Stimulated activated naive CD8-positive, alpha-beta T cell treated with anti-CD3 and anti-CD28 coated beads, Interleukin-15, amount 100 ng/mL, for 72 hours (primary cell): ENCODE measurements at regions not wholly inside any gene's neighbourhood (a gene's known extent, or its start where the extent isn't known, plus 50 kb on each side); places are given as distances from the start of the nearest gene placed in this dataset.
A peak's percentile ranks its signal among the peaks of the same experiment; 100 is the strongest.

ENCODE experiments used
- ATAC-seq: fragments of 150-1000 bp; cut with Tn5 transposase; 2 replicates; pipeline ENCODE4 v1.10.0; 2021; ENCODE audit warnings: mild to moderate bottlenecking, moderate library complexity
- DNase-seq, 2 donors: peaks; one replicate each; pipeline ENCODE4 v3.0.0; 2021 to 2022
- H3K27ac Mint-ChIP-seq, 2 donors: one replicate each; pipeline ENCODE4 v1.8.0; 2022; ENCODE audit warnings: mild to moderate bottlenecking in 2 of 2, mixed read lengths in 2 of 2, moderate library complexity in 2 of 2
- H3K27me3 Mint-ChIP-seq: one replicate; pipeline ENCODE4 v1.8.0; 2022; ENCODE audit warnings: mixed read lengths
- H3K4me1 Mint-ChIP-seq: one replicate; pipeline ENCODE4 v1.8.0; 2022; ENCODE audit warnings: mild to moderate bottlenecking, mixed read lengths
- H3K4me3 Mint-ChIP-seq, 2 donors: one replicate each; pipeline ENCODE4 v1.8.0; 2022; ENCODE audit warnings: mild to moderate bottlenecking in 2 of 2, mixed read lengths in 2 of 2, moderate library complexity in 1 of 2
- H3K9me3 Mint-ChIP-seq, 2 donors: one replicate each; pipeline ENCODE4 v1.8.0; 2022; ENCODE audit warnings: mixed read lengths in 2 of 2

DNA sequence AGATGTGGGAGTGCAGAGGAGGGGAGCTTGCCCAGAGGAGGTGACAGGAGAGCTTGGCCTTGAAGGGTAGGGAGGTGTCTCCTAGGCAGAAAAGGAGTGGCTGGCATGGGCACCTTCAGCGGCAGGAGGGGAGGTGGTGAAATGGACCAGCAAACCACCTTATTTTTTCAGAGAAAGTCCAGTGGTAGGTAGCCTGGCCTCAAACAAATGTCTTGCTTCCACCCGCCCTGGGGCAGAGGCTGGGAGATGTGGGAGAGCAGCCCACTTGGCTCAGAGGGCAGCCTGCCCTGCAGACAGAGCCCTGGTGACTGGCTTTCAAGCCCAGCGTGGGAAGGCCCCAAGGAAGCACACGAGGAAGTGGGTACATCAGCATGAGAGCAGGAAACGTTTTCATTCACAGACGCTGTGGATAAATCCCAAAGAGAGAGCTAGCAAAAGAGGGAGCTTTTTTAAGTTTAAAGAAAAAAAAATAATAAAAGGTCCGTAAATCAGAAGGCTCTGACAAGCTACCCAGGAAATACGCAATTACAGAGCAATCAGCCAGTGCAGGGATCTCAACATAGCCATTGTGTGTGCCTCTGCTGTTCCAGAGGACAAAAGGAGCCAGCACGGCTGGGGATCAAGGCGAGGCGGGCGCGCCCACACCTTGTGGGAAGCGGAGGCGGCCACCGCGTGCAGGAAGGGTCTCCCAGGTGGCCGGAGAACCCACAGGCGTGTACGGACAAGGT, 238.7 kb upstream of the PLET1 start:
- no peak for DNase-seq
- no peak overlapping the region for H3K27ac Mint-ChIP-seq
- no peak overlapping the region for H3K4me3 Mint-ChIP-seq
- H3K9me3 Mint-ChIP-seq = no peaks in the 10 kb centered on the region
- no peaks in the 10 kb centered on the region for H3K27me3 Mint-ChIP-seq
- no peak for ATAC-seq
- H3K4me1 Mint-ChIP-seq = no peaks in the 10 kb centered on the region

DNA sequence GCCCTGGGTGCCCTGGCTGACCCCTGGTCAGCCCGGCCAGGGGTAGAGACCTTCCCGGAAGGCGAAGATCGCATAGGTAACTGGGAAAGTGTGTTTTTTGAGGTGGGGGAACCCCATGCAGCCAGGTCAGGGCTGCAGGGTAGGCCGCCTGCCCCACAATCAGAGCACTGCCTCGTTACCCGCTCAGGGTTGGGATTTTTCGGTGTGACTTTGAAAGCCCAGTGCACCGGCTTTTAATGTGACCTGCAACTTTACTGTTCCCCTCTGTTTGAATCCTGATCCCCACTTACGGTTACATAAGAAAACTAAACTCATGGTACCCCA, 239.2 kb upstream of the PLET1 start:
- ATAC-seq = no peak
- no peak for DNase-seq
- H3K4me1 Mint-ChIP-seq = no peaks in the 10 kb centered on the region
- H3K9me3 Mint-ChIP-seq = no peaks in the 10 kb centered on the region
- H3K4me3 Mint-ChIP-seq = no peak overlapping the region
- no peaks in the 10 kb centered on the region for H3K27me3 Mint-ChIP-seq
- no peak overlapping the region for H3K27ac Mint-ChIP-seq

DNA sequence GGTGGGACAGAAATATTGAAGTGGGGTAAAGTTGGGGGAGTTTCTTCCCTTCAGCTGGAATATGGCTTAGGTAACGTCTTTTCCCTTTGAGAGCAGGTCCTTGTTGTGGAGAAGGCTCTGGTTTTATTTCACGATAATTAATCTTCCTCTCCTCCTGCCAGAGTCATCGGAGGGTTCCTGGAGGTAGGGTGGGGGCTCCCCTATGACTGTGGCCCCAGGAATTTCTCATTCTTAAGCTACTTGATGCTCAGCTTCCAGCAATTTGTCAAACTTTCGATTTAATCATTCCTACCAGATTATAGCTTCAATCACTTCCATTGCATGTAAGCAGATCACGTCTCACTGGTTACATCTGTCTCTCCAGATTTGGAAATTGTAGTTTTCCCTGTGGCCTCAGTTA, 242.8 kb upstream of the PLET1 start:
- no peaks in the 10 kb centered on the region for H3K4me1 Mint-ChIP-seq
- ATAC-seq (no peak), DNase-seq (no peak)
- H3K4me3 Mint-ChIP-seq = no peak overlapping the region
- no peaks in the 10 kb centered on the region for H3K9me3 Mint-ChIP-seq
- H3K27ac Mint-ChIP-seq = no peak overlapping the region
- H3K27me3 Mint-ChIP-seq = peaks cover 12% of the 10 kb centered on the region

DNA sequence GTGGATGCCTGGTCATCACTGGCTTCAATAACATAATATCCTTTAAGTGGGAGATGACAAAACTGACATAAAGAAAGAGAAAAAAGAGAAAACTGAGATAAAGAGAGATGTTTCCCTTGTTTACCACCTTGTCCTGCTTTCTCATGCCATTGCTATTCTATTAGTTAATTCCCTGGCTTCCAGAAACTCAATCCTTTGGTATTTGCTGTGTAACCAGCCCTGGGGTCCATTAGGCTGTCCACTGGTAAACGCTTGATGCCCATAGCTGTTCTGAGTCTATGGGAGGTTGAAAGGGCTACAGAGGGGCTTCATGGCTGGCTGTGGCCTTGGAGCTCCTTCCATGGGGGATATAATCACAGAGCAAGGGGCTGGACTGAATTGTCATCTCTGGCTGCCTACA, 243.4 kb upstream of the PLET1 start:
- Mint-ChIP-seq H3K9me3 (no peaks in the 10 kb centered on the region), H3K4me1 (no peaks in the 10 kb centered on the region), H3K27ac (no peak overlapping the region), H3K27me3 (peaks cover 13% of the 10 kb centered on the region), H3K4me3 (no peak overlapping the region)
- DNase-seq = no peak
- no peak for ATAC-seq

DNA sequence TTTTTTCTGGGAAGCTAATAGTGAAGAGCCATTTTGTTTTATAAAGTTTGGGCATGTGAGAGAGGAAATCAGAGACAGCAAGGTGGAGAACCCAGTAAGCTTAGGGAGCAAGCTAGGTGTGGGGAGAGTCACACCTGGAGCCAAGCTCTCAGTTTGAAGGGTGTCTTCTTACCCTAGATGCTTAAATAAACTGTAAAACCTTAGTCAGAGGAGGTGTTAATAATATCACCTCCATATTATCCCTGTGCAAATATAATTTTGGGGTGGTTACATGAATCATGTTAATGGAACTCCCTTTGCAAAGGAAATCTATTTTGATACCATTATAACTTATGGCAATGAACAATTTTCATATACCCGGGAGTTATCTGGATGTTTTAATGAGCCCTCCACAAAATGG, 246.2 kb upstream of the PLET1 start:
- ATAC-seq = no peak

DNA sequence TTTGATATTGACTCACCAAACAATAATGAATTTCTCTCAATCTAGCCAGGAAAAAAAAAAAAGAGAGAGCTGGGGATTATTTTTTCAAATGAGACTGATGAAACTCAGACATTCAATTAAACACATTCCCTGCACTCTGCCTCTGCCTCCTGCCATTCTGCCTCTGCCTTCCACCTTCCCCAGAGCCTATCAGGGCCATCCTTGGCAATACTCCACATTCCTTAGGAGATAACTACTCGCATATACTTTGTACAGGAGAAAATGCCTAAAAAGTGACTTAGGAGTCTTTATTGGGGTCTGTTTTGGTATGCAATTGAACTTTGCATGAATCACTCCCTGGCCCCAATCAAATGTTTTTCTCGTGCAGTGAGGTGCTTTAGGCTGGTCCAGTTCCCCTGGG, 246.6 kb upstream of the PLET1 start:
- Mint-ChIP-seq H3K27ac (no peak overlapping the region), H3K27me3 (peaks cover 20% of the 10 kb centered on the region), H3K4me3 (no peak overlapping the region), H3K4me1 (no peaks in the 10 kb centered on the region), H3K9me3 (no peaks in the 10 kb centered on the region)
- DNase-seq (no peak), ATAC-seq (no peak)

More for the DNA sequence above, 246.2 kb upstream of the PLET1 start:
- DNase-seq = no peak
- Mint-ChIP-seq H3K27ac (no peak overlapping the region), H3K4me3 (no peak overlapping the region), H3K27me3 (peaks cover 20% of the 10 kb centered on the region), H3K4me1 (no peaks in the 10 kb centered on the region), H3K9me3 (no peaks in the 10 kb centered on the region)

DNA sequence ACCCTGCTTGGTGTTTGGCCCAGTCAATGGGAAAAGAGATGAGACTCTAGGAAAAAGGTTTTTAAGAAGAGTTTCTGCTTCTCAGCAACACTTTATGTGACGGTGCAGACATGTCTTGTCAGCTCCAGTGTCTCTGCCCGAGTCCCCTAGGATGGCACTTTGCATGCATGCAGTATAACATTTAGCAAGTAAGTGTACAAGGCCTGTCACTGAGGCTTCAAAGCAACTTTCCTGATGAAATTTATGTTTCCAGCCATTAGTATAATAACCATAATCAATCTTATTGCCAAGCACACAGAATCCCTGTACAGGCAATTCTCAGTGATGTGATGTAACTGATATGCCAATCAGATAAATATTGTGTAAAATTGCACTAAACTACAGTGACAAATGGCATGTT, 248.1 kb upstream of the PLET1 start:
- ATAC-seq = no peak
- Mint-ChIP-seq H3K4me3 (no peak overlapping the region), H3K9me3 (no peaks in the 10 kb centered on the region)

DNA sequence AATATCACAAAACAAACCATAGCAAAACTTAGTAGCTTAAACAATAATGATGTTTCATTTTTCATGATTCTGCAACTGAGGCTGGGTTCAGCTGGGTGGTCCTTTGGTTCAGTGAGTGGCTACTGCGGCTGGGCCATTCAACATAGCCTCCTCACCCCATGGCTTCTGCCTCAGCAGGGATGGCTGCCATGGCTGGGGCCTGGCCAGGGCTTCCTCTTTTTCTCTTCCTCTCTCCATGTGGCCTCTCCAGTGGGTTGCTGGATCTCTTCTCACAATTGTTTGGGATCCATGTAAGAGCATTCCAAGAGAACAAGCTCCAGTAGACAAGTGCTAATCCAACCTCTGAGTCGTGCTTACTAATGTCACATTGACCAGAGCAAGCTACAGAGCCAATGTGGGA, 248.6 kb upstream of the PLET1 start:
- ATAC-seq = no peak
- Mint-ChIP-seq H3K4me1 (no peaks in the 10 kb centered on the region), H3K27me3 (peaks cover 20% of the 10 kb centered on the region), H3K9me3 (no peaks in the 10 kb centered on the region), H3K4me3 (no peak overlapping the region), H3K27ac (no peak overlapping the region)
- DNase-seq = no peak

More for the DNA sequence above, 248.1 kb upstream of the PLET1 start:
- H3K4me1 Mint-ChIP-seq = no peaks in the 10 kb centered on the region
- H3K27me3 Mint-ChIP-seq = peaks cover 20% of the 10 kb centered on the region
- DNase-seq = no peak
- H3K27ac Mint-ChIP-seq = no peak overlapping the region

DNA sequence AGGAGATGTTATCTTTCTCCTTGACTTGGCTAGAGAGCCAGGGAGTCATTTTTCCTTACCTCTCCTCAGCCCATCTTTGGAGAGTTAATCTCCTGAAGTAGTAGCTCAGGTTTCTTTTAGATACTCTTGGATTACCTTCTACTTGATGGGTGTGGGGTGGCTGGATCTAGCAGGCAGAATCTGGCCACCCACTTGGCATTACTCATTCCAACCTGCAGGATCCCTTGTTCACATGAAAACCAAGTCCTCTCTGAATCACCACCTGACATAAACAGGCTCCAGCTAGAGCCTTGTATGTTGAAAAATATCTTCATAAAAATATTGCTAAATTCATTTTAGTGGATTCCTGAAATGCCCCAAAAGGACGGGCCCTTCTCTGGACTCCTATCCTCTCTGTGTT, 250.6 kb upstream of the PLET1 start:
- Mint-ChIP-seq H3K4me1 (no peaks in the 10 kb centered on the region), H3K27ac (no peak overlapping the region), H3K27me3 (peaks cover 20% of the 10 kb centered on the region), H3K9me3 (no peaks in the 10 kb centered on the region), H3K4me3 (no peak overlapping the region)
- no peak for ATAC-seq
- DNase-seq = no peak

DNA sequence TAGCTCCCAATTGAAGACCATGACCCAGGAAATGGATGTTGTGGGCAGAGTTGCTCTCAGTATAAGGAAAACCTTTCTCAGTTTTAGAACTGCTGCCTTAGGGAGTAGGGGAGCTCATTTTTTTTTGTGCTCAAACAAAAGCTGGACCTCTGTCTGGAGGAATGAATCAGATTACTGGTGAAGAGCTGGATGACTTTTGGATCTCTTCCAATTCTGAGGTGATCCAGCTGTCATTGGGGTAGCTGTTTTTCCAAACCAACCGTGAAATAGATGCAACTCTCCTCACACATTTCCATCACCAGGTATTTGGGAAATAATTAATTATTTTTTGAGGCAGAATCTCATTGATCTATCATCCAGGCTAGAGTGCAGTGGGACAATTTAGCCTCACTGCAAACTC, 251.3 kb upstream of the PLET1 start:
- Mint-ChIP-seq H3K27ac (no peak overlapping the region), H3K27me3 (peaks cover 20% of the 10 kb centered on the region), H3K4me3 (no peak overlapping the region), H3K9me3 (no peaks in the 10 kb centered on the region), H3K4me1 (no peaks in the 10 kb centered on the region)
- DNase-seq (no peak), ATAC-seq (no peak)

DNA sequence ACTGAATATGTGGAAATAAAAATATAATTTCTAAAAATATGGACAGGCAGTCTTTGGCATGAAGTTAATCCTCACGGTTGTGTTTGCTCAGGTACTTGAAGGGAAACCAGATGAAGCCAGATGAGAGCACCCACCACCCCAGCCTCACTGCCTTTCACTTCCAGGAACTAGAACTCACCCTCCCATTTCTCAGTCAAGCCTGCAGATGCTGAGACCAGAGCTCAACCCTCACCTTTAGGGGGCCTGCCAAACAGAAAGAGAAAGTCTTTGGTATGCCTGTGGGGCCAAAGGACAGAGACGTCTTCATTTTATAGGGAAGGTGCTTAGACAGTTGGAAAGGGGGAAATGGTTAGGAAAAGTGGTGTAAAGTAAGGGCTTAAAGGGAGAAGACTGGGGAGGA, 252.8 kb upstream of the PLET1 start:
- Mint-ChIP-seq H3K27ac (no peak overlapping the region), H3K27me3 (peaks cover 8% of the 10 kb centered on the region), H3K4me3 (no peak overlapping the region)

DNA sequence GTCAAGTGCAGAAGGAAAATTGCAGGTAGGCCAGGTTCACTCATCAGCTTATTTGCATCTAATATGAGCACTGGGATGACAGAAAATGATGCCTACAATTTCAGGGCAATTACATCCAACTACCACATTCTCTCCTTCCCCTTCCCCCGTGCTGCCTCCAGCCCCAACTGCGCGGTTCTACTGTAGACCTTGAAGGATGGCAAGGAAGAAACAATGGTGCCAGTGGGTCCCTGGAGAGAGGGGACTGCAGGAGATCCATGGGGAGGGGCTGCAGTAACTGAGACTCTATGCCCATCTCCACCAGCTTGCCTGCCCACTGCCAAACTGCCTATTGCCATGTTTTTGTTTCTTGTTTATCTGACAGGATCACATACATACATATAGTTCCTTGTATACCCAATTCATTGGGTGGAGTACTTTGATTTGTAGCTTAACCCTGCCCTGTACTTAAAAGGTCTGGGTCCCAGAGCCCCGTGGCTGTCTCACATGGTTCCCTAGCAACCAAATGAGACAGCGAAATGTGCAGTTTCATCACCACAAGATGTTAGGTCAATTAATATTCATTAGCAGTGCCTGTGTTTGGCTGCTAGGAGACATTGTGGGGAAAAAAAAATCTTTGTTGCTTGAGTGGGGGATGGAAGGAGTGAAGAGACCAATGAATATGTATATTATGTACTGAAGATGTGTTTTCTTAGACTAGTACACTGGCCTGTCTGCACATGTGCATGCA, 253.5 kb upstream of the PLET1 start:
- no peak overlapping the region for H3K4me3 Mint-ChIP-seq
- no peaks in the 10 kb centered on the region for H3K4me1 Mint-ChIP-seq
- H3K9me3 Mint-ChIP-seq = no peaks in the 10 kb centered on the region
- DNase-seq = no peak
- no peak overlapping the region for H3K27ac Mint-ChIP-seq
- ATAC-seq = no peak
- H3K27me3 Mint-ChIP-seq = peaks cover 9% of the 10 kb centered on the region

More for the DNA sequence above, 252.8 kb upstream of the PLET1 start:
- ATAC-seq (no peak), DNase-seq (no peak)
- no peaks in the 10 kb centered on the region for H3K4me1 Mint-ChIP-seq
- no peaks in the 10 kb centered on the region for H3K9me3 Mint-ChIP-seq

DNA sequence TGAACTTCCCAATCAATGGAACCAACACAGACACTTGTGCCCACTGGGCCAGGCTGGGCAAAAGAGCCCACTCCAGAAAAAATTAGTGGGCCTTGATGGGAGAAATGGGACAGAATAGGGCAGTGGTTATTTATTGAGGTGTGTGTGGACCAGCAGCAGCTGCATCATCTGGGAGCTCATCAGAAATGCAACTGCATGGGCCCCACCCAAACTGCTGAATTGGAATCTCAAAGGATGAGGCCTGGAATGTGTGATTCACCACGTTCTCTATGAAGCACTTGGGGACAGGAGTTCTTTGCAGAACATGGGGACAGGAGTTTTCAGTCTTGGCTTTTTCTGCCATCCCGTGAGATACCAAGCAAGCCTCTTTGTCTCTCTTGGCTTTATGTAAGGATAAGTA, 255.6 kb upstream of the PLET1 start:
- no peaks in the 10 kb centered on the region for H3K4me1 Mint-ChIP-seq
- DNase-seq (no peak), ATAC-seq (no peak)
- no peak overlapping the region for H3K27ac Mint-ChIP-seq
- H3K9me3 Mint-ChIP-seq = no peaks in the 10 kb centered on the region
- peaks cover 14% of the 10 kb centered on the region for H3K27me3 Mint-ChIP-seq
- no peak overlapping the region for H3K4me3 Mint-ChIP-seq

DNA sequence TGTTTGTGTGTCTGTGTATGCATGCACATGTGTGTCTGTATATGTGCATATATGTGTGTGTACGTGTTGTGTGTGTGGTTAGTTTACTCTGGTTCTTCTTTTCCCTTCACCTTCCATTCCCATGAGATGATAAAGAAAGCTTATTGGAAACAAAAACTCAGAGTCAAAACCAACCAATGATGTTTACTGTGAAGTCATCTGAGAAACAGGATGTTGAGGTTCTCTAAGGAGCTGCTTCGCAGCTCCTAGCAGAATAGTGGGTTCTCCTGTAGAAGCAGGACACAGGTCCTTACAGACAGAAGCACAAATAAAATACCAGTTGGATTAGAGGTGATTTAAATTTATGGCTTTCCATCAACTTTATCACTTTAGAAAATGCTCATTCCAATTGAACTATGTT, 256.1 kb upstream of the PLET1 start:
- Mint-ChIP-seq H3K9me3 (no peaks in the 10 kb centered on the region), H3K27me3 (peaks cover 14% of the 10 kb centered on the region), H3K4me1 (no peaks in the 10 kb centered on the region), H3K27ac (no peak overlapping the region), H3K4me3 (no peak overlapping the region)
- ATAC-seq (no peak), DNase-seq (no peak)

DNA sequence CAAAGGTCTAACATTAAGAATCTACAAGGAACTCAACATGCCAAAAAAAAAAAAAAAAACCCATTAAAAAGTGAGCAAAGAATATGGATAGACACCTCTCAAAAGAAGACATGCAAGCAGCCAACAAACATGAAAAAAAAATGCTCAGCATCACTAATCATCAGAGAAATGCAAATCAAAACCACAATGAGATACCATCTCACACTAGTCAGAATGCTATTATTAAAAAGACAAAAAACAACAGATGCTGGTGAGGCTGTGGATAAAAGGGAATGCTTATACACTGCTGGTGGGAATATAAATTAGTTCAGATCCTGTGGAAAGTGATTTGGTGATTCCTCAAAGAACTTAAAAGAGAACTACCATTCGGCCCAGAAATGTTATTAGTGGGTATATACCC, 257.7 kb upstream of the PLET1 start:
- Mint-ChIP-seq H3K4me1 (no peaks in the 10 kb centered on the region), H3K9me3 (no peaks in the 10 kb centered on the region), H3K4me3 (no peak overlapping the region), H3K27me3 (peaks cover 14% of the 10 kb centered on the region), H3K27ac (no peak overlapping the region)
- no peak for ATAC-seq
- DNase-seq = no peak

DNA sequence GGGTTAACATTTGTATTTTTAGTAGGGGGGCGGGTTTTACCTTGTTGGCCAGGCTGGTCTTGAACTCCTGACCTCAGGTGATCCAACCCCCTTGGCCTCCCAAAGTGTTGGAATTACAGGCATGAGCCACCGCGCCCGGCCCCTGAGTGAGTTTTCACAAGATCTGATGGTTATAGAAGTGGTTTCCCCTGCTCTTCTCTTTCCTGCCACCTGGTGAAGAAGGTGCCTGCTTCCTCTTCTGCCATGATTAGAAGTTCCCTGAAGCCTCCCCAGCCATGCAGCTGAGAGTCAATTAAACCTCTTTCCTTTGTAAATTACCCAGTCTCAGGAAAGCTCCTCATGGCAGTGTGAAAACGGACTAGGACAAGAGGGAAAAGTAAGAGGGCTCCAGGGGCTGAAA, 259.1 kb upstream of the PLET1 start:
- Mint-ChIP-seq H3K27me3 (peaks cover 14% of the 10 kb centered on the region), H3K4me3 (no peak overlapping the region), H3K4me1 (no peaks in the 10 kb centered on the region), H3K9me3 (no peaks in the 10 kb centered on the region), H3K27ac (peak overlapping the region in 1 of 2 donors; percentile 68)
- DNase-seq = no peak
- no peak for ATAC-seq

DNA sequence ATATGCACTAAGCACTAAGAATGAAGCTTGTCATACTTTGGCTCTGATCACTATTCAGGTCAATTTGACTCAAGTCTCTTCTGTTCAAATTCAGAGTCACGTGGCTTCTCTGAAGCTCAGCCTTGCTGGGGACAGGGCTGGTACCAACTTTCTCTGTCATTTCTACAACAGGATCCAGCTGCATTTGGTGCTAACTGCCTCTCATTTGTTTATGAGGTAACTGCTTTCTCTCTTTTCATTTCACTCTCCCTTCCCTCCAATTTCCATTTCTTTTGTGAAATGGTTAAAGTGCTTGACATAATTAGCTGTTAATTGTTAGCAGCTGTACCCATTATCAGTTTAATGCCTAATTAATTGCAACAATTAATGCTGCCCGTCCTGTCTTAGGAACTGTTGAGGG, 259.7 kb upstream of the PLET1 start:
- no peak overlapping the region for H3K27ac Mint-ChIP-seq
- H3K4me1 Mint-ChIP-seq = no peaks in the 10 kb centered on the region
- no peak for DNase-seq
- peaks cover 14% of the 10 kb centered on the region for H3K27me3 Mint-ChIP-seq
- no peak for ATAC-seq
- no peaks in the 10 kb centered on the region for H3K9me3 Mint-ChIP-seq
- no peak overlapping the region for H3K4me3 Mint-ChIP-seq
